ENCODE measurements at regions not wholly inside any gene's neighbourhood (a gene's known extent, or its start where the extent isn't known, plus 50 kb on each side); places are given as distances from the start of the nearest gene placed in this dataset.
"Not testable (repeated sequence)": the region's sequence is repeated elsewhere in the genome, so short reads cannot be mapped to it uniquely, and the experiment has no call there.

GRCh38 chr4:8984641-8985040 lies 113.0 kb upstream of the HMX1 start:
- TF ChIP-seq CTCF (conservative IDR thresholded peaks at IDR 0.05); EZH2 (IDR thresholded peaks at IDR 0.05; ENCODE audit: low read depth): not testable (repeated sequence)
